Upper lobe of left lung (tissue), 6 donors: ENCODE measurements at regions not wholly inside any gene's neighbourhood (a gene's known extent, or its start where the extent isn't known, plus 50 kb on each side); places are given as distances from the start of the nearest gene placed in this dataset.

ENCODE experiments used
- ATAC-seq, 2 donors: fragments of 200-7000 bp; cut with Tn5 transposase; one replicate each; pipeline ENCODE4 v1.9.1; 2022; ENCODE audit warnings: mild to moderate bottlenecking in 2 of 2, moderate library complexity in 2 of 2; ENCODE audit not compliant: low FRiP score in 2 of 2
- DNase-seq, 2 donors: peaks; one replicate each; pipeline ENCODE4 v3.0.0-alpha.2; 2019 to 2020
- H3K27ac ChIP-seq, 4 donors: fragments of 200-600 bp; sonication (generic); one replicate each; pipeline ENCODE4 v1.5.1; 2016 to 2019
- H3K27me3 ChIP-seq, 4 donors: fragments of 200-600 bp; sonication (generic); one replicate each; pipeline ENCODE4 v1.5.1; 2017 to 2019
- H3K36me3 ChIP-seq, 4 donors: fragments of 200-600 bp; sonication (generic); one replicate each; pipeline ENCODE4 v1.5.1; 2016 to 2019
- H3K4me1 ChIP-seq, 4 donors: fragments of 200-600 bp; sonication (generic); one replicate each; pipeline ENCODE4 v1.5.1; 2018 to 2019
- H3K4me3 ChIP-seq, 4 donors: fragments of 200-600 bp; sonication (generic); one replicate each; pipeline ENCODE4 v1.5.1; 2017 to 2019; ENCODE audit warnings: mild to moderate bottlenecking in 2 of 4, moderate library complexity in 1 of 4
- H3K9me3 ChIP-seq, 4 donors: fragments of 200-600 bp; sonication (generic); one replicate each; pipeline ENCODE4 v1.5.1; 2018 to 2019
- EP300 ChIP-seq, 4 donors: sonication (generic); formaldehyde crosslinking; IDR thresholded peaks; one replicate each; pipeline ENCODE4 v1.5.1; 2017; ENCODE audit warnings: antibody characterized with exemption in 4 of 4, control low read depth in 2 of 4
- POLR2A ChIP-seq, 4 donors: fragments of 450-650 bp; IDR thresholded peaks; one replicate each; pipeline ENCODE4 v1.5.1; 2016 to 2017; ENCODE audit warnings: antibody characterized with exemption in 4 of 4, mild to moderate bottlenecking in 2 of 4
- POLR2AphosphoS5 ChIP-seq, 2 donors: sonication (generic); formaldehyde crosslinking; IDR thresholded peaks; one replicate each; pipeline ENCODE4 v1.5.1; 2017; ENCODE audit warnings: antibody characterized with exemption in 2 of 2
- WGBS, 2 donors: methylation state at CpG; one replicate each; pipeline ENCODE4 v1.1.5; 2017 to 2018; 5-methylcytosine and 5-hydroxymethylcytosine counted together
- TF ChIP-seq, protein P1 (sequence below), 6 experiments: fragments of 450-650 bp in 4 of 6; fragments of 200-600 bp in 2 of 6; sonication (generic) in 2 of 6; IDR thresholded peaks; one replicate each; pipeline ENCODE4 v1.5.1; 2016 to 2019; ENCODE audit warnings: antibody characterized with exemption in 6 of 6
- donor health status: DM: no; HTN: no; CAD: no; lungs with moderate emphysema.
- donor health status: DM: no; HTN: yes; CAD: no; lungs with severe emphysema.

DNA sequence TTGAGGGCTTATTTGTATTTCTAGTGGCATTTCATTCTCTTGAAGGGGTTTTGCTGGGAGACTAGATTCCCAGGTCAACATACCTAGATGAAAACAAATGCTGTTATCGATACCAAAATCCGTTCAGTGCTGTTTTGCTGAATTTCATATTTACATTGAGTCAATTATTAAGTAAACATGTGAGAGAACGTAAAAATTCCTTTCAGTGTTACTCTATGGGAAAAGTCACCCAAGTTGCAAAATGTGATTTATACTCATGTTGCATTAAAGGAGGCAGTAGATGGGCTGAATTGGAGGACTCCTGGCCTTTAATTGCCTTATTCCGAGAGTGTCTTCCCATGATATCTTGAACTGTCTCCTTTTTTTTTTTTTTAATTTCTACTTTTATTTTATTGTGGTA, 1011.3 kb upstream of the NR2F2 start:
- Histone ChIP-seq H3K36me3 (no peaks in the 10 kb centered on the region), H3K9me3 (no peaks in the 10 kb centered on the region), H3K27me3 (no peaks in the 10 kb centered on the region), H3K4me3 (no peak overlapping the region), H3K27ac (no peak overlapping the region), H3K4me1 (no peaks in the 10 kb centered on the region)
- WGBS, 2 donors: 66 to 69% methylated on average over 4 of the region's 4 CpGs
- DNase-seq (no peak), ATAC-seq (no peak)
- TF ChIP-seq POLR2AphosphoS5 (IDR thresholded peaks at IDR 0.05): no peak
- TF ChIP-seq EP300 (IDR thresholded peaks at IDR 0.05): no peak
- no peak for TF ChIP-seq POLR2A (IDR thresholded peaks at IDR 0.05)
- TF ChIP-seq, protein P1, sequence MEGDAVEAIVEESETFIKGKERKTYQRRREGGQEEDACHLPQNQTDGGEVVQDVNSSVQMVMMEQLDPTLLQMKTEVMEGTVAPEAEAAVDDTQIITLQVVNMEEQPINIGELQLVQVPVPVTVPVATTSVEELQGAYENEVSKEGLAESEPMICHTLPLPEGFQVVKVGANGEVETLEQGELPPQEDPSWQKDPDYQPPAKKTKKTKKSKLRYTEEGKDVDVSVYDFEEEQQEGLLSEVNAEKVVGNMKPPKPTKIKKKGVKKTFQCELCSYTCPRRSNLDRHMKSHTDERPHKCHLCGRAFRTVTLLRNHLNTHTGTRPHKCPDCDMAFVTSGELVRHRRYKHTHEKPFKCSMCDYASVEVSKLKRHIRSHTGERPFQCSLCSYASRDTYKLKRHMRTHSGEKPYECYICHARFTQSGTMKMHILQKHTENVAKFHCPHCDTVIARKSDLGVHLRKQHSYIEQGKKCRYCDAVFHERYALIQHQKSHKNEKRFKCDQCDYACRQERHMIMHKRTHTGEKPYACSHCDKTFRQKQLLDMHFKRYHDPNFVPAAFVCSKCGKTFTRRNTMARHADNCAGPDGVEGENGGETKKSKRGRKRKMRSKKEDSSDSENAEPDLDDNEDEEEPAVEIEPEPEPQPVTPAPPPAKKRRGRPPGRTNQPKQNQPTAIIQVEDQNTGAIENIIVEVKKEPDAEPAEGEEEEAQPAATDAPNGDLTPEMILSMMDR (IDR thresholded peaks at IDR 0.05): no peak

DNA sequence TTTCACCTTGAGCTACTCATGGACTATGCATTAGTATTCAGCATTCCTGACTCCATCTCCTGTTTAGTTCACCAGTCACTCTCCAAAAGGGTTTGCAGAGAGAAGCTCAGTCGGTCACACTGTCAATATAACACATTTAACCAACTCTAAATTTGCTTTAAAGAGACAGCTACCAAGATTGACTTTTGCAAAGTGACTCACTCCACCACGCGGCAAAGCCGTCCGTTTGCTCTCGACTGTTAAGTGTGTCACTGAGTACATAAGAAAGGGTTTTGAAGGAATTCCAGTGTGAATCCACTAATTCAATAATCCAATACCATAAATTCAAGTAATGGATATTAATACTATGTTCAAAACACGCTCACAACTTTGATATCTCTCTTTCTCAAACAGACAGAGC, 1006.7 kb upstream of the NR2F2 start:
- Histone ChIP-seq H3K9me3 (no peaks in the 10 kb centered on the region), H3K36me3 (no peaks in the 10 kb centered on the region), H3K27ac (no peak overlapping the region), H3K4me1 (peaks cover 0 to 8% (median 2%) of the 10 kb centered on the region in 4 donors), H3K4me3 (no peak overlapping the region), H3K27me3 (no peaks in the 10 kb centered on the region)
- no peak for DNase-seq
- TF ChIP-seq EP300 (IDR thresholded peaks at IDR 0.05) (no peak), POLR2AphosphoS5 (IDR thresholded peaks at IDR 0.05) (no peak), POLR2A (IDR thresholded peaks at IDR 0.05) (no peak)
- TF ChIP-seq, protein P1 (IDR thresholded peaks at IDR 0.05): no peak
- WGBS, 2 donors: 70 to 75% methylated on average over 7 of the region's 7 CpGs
- ATAC-seq: no peak

DNA sequence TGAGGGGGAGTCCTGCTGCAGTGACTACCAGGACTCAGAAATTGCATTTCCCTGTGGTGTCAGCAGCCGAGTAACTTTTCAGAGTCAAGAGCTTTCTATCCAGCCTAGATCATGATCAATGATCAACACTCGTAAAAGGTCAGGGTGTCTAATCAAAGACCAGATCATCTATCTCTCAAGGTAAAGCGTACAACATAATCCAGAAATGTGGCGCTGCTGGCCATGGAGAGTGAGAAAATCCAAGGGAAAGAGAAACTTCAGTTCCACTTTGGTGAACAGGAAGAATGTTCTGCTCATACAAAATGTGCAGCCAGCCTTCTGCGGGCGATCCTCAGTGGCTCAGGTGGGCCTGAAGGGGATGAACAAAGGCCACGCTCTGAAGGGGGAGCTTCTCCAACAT, 1005.8 kb upstream of the NR2F2 start:
- Histone ChIP-seq H3K4me1 (peaks cover 0 to 8% (median 2%) of the 10 kb centered on the region in 4 donors), H3K36me3 (no peaks in the 10 kb centered on the region), H3K4me3 (no peak overlapping the region), H3K9me3 (no peaks in the 10 kb centered on the region), H3K27ac (no peak overlapping the region), H3K27me3 (no peaks in the 10 kb centered on the region)
- ATAC-seq: no peak
- TF ChIP-seq POLR2AphosphoS5 (IDR thresholded peaks at IDR 0.05) (no peak), POLR2A (IDR thresholded peaks at IDR 0.05) (no peak), EP300 (IDR thresholded peaks at IDR 0.05) (no peak)
- TF ChIP-seq, protein P1 (IDR thresholded peaks at IDR 0.05): no peak
- 85 to 91% methylated on average over 7 of the region's 7 CpGs for WGBS, 2 donors
- DNase-seq: no peak

DNA sequence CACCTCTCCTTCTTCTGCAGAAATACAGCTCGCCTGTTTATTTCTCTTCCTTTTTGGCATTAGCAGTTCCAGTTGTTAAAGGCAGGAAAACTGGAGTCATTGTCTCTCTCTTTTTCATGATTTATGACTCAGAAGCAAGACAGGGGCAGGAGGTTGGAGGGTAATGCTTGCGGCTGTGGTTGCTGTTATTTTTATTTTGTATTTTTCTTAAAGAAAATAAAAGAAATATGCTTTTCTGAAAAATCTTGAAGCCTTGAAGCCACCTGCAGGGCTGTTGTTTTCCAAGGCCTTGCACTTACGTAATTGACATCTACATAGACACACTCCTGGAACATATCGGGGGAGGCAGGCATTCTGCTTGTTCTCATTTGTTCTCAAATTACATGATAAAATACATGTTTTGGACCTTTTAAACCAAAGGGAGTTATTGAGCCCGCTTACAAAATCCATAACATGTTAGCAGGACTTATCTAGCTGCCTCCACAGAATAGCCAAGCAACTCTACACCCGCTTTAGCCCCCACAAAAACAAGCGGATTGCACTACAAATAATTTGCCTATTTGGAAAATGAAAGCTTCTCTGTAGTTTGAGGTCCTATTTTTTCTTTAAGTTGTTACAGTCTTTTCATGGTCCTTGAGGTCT, 1004.6 kb upstream of the NR2F2 start:
- Histone ChIP-seq H3K27me3 (no peaks in the 10 kb centered on the region), H3K4me1 (peaks cover 0 to 8% (median 2%) of the 10 kb centered on the region in 4 donors), H3K4me3 (no peak overlapping the region), H3K9me3 (no peaks in the 10 kb centered on the region), H3K27ac (peak overlapping the region in 3 of 4 donors; percentile 18 to 74 (median 46)), H3K36me3 (no peaks in the 10 kb centered on the region)
- DNase-seq: no peak
- no peak for ATAC-seq
- TF ChIP-seq POLR2AphosphoS5 (IDR thresholded peaks at IDR 0.05): no peak
- TF ChIP-seq EP300 (IDR thresholded peaks at IDR 0.05): no peak
- TF ChIP-seq, protein P1 (IDR thresholded peaks at IDR 0.05): no peak
- TF ChIP-seq POLR2A (IDR thresholded peaks at IDR 0.05): no peak
- WGBS, 2 donors: 68 to 72% methylated on average over 7 of the region's 7 CpGs
